Stimulated activated CD8-positive, alpha-beta memory T cell treated with anti-CD3 and anti-CD28 coated beads, Interleukin-4, amount 100 ng/mL, for 24 hours (primary cell): ENCODE measurements at regions not wholly inside any gene's neighbourhood (a gene's known extent, or its start where the extent isn't known, plus 50 kb on each side); places are given as distances from the start of the nearest gene placed in this dataset.

ENCODE experiments used
- DNase-seq: peaks from one replicate; pipeline ENCODE4 v3.0.0-alpha.2; 2020; ENCODE audit warnings: low read depth

GRCh38 chr2:165033402-165033801 is 78.1 kb upstream of the SLC38A11 start:
- DNase-seq: no peak

- DNase-seq: no peak
Measured at GRCh38 chr2:165032559-165032958, 77.2 kb upstream of the SLC38A11 start.

- no peak for DNase-seq
Measured at GRCh38 chr2:165024199-165024598, 68.9 kb upstream of the SLC38A11 start.

- no peak for DNase-seq
Measured at GRCh38 chr2:165022781-165023180, 67.5 kb upstream of the SLC38A11 start.

GRCh38 chr2:165017966-165018596 is 62.8 kb upstream of the SLC38A11 start:
- no peak for DNase-seq

GRCh38 chr2:165016772-165017411 is 61.6 kb upstream of the SLC38A11 start:
- no peak for DNase-seq

- DNase-seq: peak; percentile 38
Measured at GRCh38 chr2:165015052-165015642, 59.8 kb upstream of the SLC38A11 start.

GRCh38 chr2:165013944-165014619 is 58.8 kb upstream of the SLC38A11 start:
- no peak for DNase-seq

GRCh38 chr2:165011199-165011598 is 55.9 kb upstream of the SLC38A11 start:
- no peak for DNase-seq

- DNase-seq: no peak
Measured at GRCh38 chr2:165010556-165010955, 55.2 kb upstream of the SLC38A11 start.

- no peak for DNase-seq
Measured at GRCh38 chr2:165009466-165009865, 54.1 kb upstream of the SLC38A11 start.

- no peak for DNase-seq
Measured at GRCh38 chr2:165008730-165009315, 53.5 kb upstream of the SLC38A11 start.

GRCh38 chr2:165007161-165007744 is 51.9 kb upstream of the SLC38A11 start:
- DNase-seq: no peak
